ENCODE measurements at regions not wholly inside any gene's neighbourhood (a gene's known extent, or its start where the extent isn't known, plus 50 kb on each side); places are given as distances from the start of the nearest gene placed in this dataset.

- Mint-ChIP-seq H3K27ac (no peak overlapping the region), H3K9me3 (peaks cover 7% of the 10 kb centered on the region; the same call in 1 of the 3 replicates), H3K36me3 (ENCODE audit: low read depth) (no peaks in the 10 kb centered on the region), H3K4me3 (no peak overlapping the region), H3K27me3 (ENCODE audit: insufficient read depth, low read depth, poor library complexity) (peaks cover 7% of the 10 kb centered on the region), H3K4me1 (peaks cover 4% of the 10 kb centered on the region; the same call in 1 of the 3 replicates)
- Histone ChIP-seq H3K4me1 (ENCODE audit: insufficient read depth) (no peaks in the 10 kb centered on the region), H3K36me3 (ENCODE audit: insufficient read depth) (no peaks in the 10 kb centered on the region), H3K79me2 (replicated peaks; ENCODE audit: insufficient read depth) (no peaks in the 10 kb centered on the region), H3K27ac (ENCODE audit: low read depth) (no peak overlapping the region), H3K4me3 (no peak overlapping the region), H4K20me1 (replicated peaks; ENCODE audit: insufficient read depth) (no peaks in the 10 kb centered on the region), H2AFZ (no peak overlapping the region), H3K4me2 (no peak overlapping the region), H3F3A (replicated peaks; ENCODE audit: low read depth) (no peaks in the 10 kb centered on the region), H3K27me3 (ENCODE audit: insufficient read depth) (no peaks in the 10 kb centered on the region), H3K9me2 (ENCODE audit: insufficient read depth) (no peaks in the 10 kb centered on the region)
- ATAC-seq: no peak; the same call in 2 of the 3 replicates
- no peak for DNase-seq (ENCODE audit: low spot score)
- no peak for TF ChIP-seq REST (IDR thresholded peaks at IDR 0.05; ENCODE audit: unreplicated experiment)
- TF ChIP-seq POLR2AphosphoS5 (IDR thresholded peaks at IDR 0.05; ENCODE audit: low read depth): no peak
- no peak for TF ChIP-seq JUNB (IDR thresholded peaks at IDR 0.05; ENCODE audit: unreplicated experiment)
- TF ChIP-seq CREB1 (CRISPR knock-in tag; IDR thresholded peaks at IDR 0.05; ENCODE audit: low read depth): no peak
- no peak for TF ChIP-seq ETS1 (IDR thresholded peaks at IDR 0.05)
- TF ChIP-seq CTCF (conservative IDR thresholded peaks at IDR 0.05; ENCODE audit: low read depth in 2 of 2): no peak
- TF ChIP-seq STAT1 (IDR thresholded peaks at IDR 0.05; ENCODE audit: unreplicated experiment): no peak
- no peak for TF ChIP-seq EZH2 (IDR thresholded peaks at IDR 0.05; ENCODE audit: low read depth, unreplicated experiment)
- TF ChIP-seq ZNF331 (CRISPR knock-in tag; IDR thresholded peaks at IDR 0.05; ENCODE audit: low read depth): no peak
- TF ChIP-seq ZNF462 (CRISPR knock-in tag; IDR thresholded peaks at IDR 0.05): no peak
- no peak for TF ChIP-seq ZNF114 (CRISPR knock-in tag; IDR thresholded peaks at IDR 0.05)
- no peak for TF ChIP-seq EZH2phosphoT487 (IDR thresholded peaks at IDR 0.05; ENCODE audit: unreplicated experiment)
- TF ChIP-seq NANOG (IDR thresholded peaks at IDR 0.05; ENCODE audit: borderline replicate concordance): no peak
These were observed 154.7 kb downstream of the ERMARD start for GRCh38 chr6:169906004-169906687.

Measured in GM23338 (cell line).